ENCODE measurements at regions not wholly inside any gene's neighbourhood (a gene's known extent, or its start where the extent isn't known, plus 50 kb on each side); places are given as distances from the start of the nearest gene placed in this dataset.

DNA sequence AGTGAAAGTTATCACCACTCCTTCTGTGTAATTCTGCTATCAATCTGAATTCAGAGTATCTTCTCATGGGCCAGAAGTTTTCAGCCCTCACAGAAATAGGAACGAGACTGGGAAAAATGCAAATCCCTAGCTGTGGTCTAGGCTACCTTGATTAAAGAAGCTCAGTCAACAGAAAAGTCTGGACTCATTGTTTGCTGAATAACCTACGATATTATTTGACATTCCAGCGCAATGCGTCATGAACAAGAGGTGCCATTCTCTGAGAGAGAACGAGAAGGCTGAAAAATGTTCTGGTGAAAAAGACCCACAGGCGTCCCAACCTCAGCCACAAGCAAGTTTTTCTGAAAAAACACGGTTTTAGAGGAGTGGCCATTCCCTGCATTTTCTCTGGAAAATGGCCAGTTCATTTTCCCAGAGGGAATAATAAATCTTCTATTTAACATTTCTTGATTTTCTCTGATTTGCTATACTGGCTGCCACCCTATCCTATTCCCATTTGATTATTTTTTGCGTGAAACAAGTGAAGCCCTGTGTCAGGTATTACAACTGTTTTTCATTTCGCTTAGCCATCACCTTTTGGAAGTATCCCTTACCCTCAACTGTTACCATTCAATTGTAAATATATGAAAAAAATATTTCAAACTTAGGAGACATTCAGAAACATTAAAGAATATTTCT lies 1117.6 kb upstream of the PRKX start:
- ATAC-seq: no peak
- intact Hi-C loops (cut with micrococcal nuclease): no loop called here
- DNase-seq: no peak

DNA sequence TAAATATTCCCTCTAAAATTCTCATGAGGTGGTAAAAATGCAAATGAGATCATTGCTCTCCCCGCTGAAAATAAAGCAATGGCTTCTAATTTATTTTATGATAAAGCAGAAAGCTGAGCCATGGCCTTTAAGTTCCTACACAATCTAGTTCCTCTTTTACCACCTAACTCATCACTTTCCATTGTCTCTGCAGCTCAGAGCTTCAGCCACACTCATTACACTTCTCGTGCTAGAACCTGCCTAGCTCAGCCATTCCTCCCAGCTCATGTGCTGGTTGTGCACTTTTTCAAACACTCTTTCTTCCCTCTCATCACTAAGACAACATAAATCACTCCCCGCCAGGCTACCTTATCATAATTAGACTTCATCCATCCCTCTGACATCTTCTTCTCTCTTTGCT lies 1112.1 kb upstream of the PRKX start:
- DNase-seq (no peak), ATAC-seq (peak; percentile 21)
- intact Hi-C loops (cut with micrococcal nuclease): no loop called here

- no peak for DNase-seq
- intact Hi-C loops (cut with micrococcal nuclease): no loop called here
- no peak for ATAC-seq
These were observed 1096.1 kb upstream of the PRKX start for GRCh38 chrX:4809571-4809970.

- ATAC-seq (peak; percentile 86), DNase-seq (no peak)
- intact Hi-C loops (cut with micrococcal nuclease): no loop called here
These were observed 1092.1 kb upstream of the PRKX start for GRCh38 chrX:4805502-4805901.

DNA sequence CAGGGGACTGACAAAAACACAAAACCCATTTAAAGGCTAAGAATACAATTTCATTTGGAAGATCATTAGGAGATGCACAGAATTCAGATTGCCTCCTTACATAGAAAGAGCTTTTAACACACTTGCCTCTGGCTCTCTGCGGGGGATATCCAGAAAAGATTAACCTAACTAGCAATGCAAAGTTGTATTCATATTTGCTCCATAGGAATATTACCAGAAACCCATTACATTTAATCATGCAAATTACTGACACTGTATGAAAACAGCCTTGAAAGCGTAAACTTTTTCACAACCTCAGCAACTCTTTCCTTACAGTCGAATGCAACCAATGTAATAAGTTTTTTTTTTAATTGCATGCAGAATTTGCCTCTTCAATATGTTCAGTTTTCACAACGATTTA lies 1087.3 kb upstream of the PRKX start:
- ATAC-seq: no peak
- DNase-seq: no peak
- intact Hi-C loops (cut with micrococcal nuclease): no loop called here

- DNase-seq (no peak), ATAC-seq (no peak)
- intact Hi-C loops (cut with micrococcal nuclease): no loop called here
These were observed 1074.5 kb upstream of the PRKX start for GRCh38 chrX:4787971-4788370.

DNA sequence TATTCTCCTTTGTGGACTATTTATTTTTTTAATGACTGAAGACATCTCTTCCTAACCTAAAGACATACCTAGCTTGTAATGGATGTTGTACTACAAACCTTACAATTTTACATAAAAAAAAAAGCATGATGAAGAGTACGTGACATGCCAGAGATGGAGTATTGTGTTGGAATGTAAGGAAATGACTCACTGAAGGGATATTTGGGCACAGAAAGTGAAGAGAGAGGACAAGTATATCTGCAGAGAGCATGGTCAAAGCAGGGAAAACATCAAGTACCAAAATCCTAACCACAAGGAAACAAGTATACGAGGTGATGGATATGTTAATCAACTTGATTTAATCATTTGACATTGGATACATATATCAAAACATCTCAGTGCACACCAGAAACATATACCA lies 1051.4 kb upstream of the PRKX start:
- no peak for DNase-seq
- no peak for ATAC-seq
- intact Hi-C loops (cut with micrococcal nuclease): no loop called here

DNA sequence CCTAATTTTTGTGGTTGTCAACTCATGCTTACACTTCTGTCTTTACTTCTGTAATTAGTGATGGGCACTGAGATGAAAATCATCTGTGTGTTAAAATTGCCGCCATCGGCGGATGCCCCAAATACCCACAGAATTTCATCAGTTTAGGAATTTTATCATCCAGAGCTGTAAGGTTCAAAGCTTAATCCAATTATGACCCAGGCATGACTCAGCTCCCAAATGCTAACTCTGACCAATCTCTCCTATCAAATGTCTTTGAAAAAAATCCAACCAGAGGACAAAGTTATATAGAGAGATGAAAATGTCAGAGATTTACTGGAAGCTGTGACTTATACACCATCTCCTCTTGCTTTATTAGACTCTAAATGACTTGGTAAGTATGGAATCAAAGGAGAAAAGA lies 1048.7 kb upstream of the PRKX start:
- no peak for DNase-seq
- ATAC-seq: no peak
- intact Hi-C loops (cut with micrococcal nuclease): no loop called here

GRCh38 chrX:4754878-4755604 lies 1041.6 kb upstream of the PRKX start:
- ATAC-seq (no peak), DNase-seq (no peak)
- intact Hi-C loops (cut with micrococcal nuclease): no loop called here

- ATAC-seq (no peak), DNase-seq (no peak)
- intact Hi-C loops (cut with micrococcal nuclease): no loop called here
These were observed 1027.6 kb upstream of the PRKX start for GRCh38 chrX:4741024-4741423.

DNA sequence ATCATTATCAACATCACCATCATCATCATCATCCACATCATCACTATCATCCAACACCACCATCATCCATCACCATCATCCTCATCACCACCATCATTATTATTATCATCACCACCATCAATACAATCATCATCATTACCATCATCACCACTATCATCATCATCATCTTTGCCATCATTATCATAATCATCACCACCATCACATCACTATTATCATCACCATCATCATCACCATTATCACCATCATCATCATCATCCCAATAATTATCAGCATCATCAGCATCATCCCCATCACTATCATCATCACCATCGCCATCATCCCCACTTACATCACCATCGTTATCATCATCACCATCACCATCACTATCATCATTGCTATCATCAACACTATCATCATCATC lies 1021.9 kb upstream of the PRKX start:
- ATAC-seq (no peak), DNase-seq (no peak)
- intact Hi-C loops (cut with micrococcal nuclease): no loop called here

- intact Hi-C loops (cut with micrococcal nuclease): no loop called here
These were observed 997.4 kb upstream of the PRKX start for GRCh38 chrX:4710618-4711433.

DNA sequence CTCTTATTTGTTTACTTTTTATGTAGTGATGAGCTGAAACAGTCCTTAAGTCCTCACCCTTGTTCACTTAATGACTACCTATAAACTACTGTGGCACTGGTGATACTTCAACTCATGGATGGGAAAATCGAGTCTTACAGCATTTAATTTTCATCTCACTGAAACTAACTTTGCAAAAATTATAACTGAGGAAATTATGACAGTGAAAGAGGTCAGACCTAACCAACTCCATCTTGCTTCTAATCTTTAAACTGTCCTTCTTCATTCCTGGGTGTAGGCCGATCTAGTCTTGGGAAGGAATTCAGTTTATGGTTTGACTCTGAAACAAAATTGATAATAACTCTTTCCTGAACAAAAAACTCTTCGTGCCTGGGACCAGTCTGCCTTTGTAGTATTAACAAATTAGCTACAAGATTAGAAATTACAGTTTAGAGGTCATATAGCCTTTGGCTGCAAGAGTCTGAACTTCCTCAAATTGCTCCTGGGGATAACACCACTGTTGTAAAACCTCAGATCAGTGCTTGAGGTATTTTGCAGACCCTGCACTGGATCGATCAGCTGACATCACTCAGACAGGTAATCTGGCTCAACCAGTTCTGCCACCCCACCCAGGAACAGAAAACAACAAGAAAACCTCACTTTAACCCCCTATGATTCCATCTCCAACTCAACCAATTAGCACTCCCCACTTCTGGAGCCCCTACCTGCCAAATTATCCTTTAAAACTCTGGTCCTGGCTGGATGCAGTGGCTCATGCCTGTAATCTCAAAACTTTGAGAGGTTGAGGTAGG lies 995.7 kb upstream of the PRKX start:
- DNase-seq (no peak), ATAC-seq (no peak)
- intact Hi-C loops (cut with micrococcal nuclease): no loop called here

More at GRCh38 chrX:4710618-4711433, 997.4 kb upstream of the PRKX start:
- no peak for DNase-seq
- no peak for ATAC-seq

DNA sequence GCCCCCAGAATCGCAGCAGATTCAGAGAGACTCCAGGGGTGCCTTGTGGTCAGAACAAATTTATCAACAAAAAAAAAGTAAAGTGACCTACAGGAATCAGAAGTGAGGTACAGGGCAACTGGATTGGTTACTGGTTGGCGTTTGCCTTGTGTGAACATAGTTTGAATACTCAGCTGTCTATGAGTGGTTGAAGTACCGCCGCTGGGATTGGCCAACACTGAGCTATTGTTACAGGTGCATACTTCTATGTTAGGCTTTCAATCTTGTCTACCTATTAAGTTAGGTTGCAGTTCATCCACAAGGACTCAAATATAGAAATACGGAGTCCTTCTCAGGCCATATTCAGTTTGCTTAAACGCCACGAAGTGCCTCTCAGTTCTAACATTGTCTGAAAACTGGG lies 993.5 kb upstream of the PRKX start:
- ATAC-seq (no peak), DNase-seq (no peak)
- intact Hi-C loops (cut with micrococcal nuclease): no loop called here

DNA sequence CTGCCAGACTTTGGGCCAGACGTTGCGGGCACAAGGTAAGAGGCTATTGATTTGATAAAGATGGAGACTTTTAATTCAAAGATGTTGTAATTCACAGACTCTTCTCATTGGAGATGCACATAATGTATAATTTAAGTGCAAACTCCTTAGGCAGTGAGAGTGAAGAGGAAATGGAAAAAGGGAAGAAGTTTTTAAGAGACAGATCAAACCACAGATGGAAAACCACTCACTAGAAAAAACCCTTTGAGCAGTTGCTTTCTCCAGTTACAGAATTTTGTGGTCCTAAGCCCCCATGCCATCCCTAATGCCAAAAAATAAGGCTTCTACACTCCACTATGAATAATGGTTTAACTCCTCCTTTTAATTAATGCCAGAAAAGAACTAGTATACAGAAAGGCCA lies 977.1 kb upstream of the PRKX start:
- intact Hi-C loops (cut with micrococcal nuclease): no loop called here
- DNase-seq (no peak), ATAC-seq (no peak)

DNA sequence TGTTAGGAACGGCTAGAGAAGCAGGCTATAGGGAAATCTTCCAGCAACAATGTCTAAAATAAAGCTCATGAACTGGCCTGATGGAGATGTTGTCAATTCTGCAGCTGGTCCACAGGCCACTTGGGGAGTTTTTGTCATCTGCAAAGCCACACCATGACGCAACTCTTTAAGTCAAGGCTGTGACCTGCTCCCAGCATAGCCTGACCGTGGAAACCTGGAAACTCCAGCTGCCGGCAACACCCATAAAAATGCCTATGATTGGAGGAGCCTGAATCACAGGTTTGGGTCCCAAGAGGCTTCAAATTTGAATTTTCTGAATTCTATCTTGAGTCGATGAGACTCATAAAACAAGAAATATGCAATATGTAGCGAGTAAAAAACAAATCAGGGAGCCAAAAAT lies 969.2 kb upstream of the PRKX start:
- DNase-seq: no peak
- ATAC-seq: no peak
- intact Hi-C loops (cut with micrococcal nuclease): no loop called here

- no peak for ATAC-seq
- no peak for DNase-seq
- intact Hi-C loops (cut with micrococcal nuclease): no loop called here
These were observed 962.3 kb upstream of the PRKX start for GRCh38 chrX:4675686-4676300.

DNA sequence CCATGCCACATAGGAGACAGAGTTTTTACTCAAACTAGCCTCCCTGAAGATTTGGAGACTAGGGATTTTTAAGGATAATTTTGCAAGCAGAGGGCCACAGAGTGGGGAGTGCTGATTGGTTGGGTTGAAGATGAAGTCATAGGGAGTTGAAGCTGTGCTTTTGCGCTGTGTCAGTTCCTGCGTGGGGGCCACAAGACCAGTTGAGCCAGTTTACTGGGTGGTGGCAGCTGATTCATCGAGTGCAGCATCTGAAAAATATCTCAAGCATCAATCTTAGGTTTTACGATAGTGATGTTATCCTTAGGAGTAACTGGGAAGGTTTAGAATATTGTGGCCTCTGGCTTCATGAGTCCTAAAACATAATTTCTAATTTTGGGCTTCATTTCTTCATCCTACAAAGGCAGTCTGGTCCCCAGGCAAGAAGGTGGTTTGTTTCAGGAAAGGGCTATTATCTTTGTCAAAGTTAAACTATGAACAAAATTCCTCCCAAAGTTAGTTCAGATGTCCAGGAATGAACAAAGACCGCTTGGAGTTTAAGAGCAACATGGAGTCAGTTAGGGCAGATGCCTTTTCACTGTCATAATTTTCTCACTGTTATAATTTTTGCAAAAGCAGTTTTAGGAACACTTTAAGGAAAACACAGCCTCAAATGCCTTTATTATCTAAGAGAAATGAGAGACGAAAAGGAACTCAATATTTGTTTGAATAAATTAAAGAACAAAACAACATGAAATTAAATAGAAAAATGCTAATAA lies 960.8 kb upstream of the PRKX start:
- intact Hi-C loops (cut with micrococcal nuclease): no loop called here
- ATAC-seq (no peak), DNase-seq (no peak)

GRCh38 chrX:4671344-4671743 lies 957.9 kb upstream of the PRKX start:
- ATAC-seq: no peak

More at GRCh38 chrX:4671344-4671743, 957.9 kb upstream of the PRKX start:
- DNase-seq: no peak
- intact Hi-C loops (cut with micrococcal nuclease): no loop called here
